IMR-90 (cell line): ENCODE measurements at regions not wholly inside any gene's neighbourhood (a gene's known extent, or its start where the extent isn't known, plus 50 kb on each side); places are given as distances from the start of the nearest gene placed in this dataset.

Experiments used
- BHLHE40 ChIP-seq: fragments of 150-350 bp; IDR thresholded peaks from 2 replicates; pipeline ENCODE4 v1.6.1; 2016; ENCODE audit warnings: mild to moderate bottlenecking, low read depth, low read length
- CEBPB ChIP-seq: IDR thresholded peaks from 2 replicates; pipeline ENCODE4 v1.6.1; 2012; ENCODE audit warnings: low read depth, low read length, improper control_type of control experiment
- CHD1 ChIP-seq: IDR thresholded peaks from 2 replicates; pipeline ENCODE4 v1.6.1; 2012; ENCODE audit warnings: low read depth, low read length, improper control_type of control experiment
- FOS ChIP-seq: fragments of 150-350 bp; IDR thresholded peaks from 2 replicates; pipeline ENCODE4 v1.6.1; 2016; ENCODE audit warnings: low read depth, low read length
- MAFK ChIP-seq: IDR thresholded peaks from 2 replicates; pipeline ENCODE4 v1.6.1; 2012; ENCODE audit warnings: low read depth, low read length, improper control_type of control experiment
- POLR2A ChIP-seq: IDR thresholded peaks from 2 replicates; pipeline ENCODE4 v1.6.1; 2012; ENCODE audit warnings: mild to moderate bottlenecking, low read depth, low read length
- RAD21 ChIP-seq: IDR thresholded peaks from 2 replicates; pipeline ENCODE4 v1.6.1; 2012; ENCODE audit warnings: low read length, improper control_type of control experiment
- RCOR1 ChIP-seq: IDR thresholded peaks from 2 replicates; pipeline ENCODE4 v1.6.1; 2012; ENCODE audit warnings: mild to moderate bottlenecking, low read length, improper control_type of control experiment; ENCODE audit not compliant: insufficient replicate concordance
- RFX5 ChIP-seq: IDR thresholded peaks from 2 replicates; pipeline ENCODE4 v1.8.0; 2012; ENCODE audit warnings: low read depth, mild to moderate bottlenecking, low read length, moderate library complexity
- SMC3 ChIP-seq: fragments of 150-350 bp; IDR thresholded peaks from 2 replicates; pipeline ENCODE4 v1.6.1; 2016; ENCODE audit warnings: low read depth, mild to moderate bottlenecking, antibody characterized with exemption, low read length, moderate library complexity
- TF ChIP-seq, protein P1 (sequence below): conservative IDR thresholded peaks from 2 replicates; pipeline ENCODE4 v1.5.1; 2012; ENCODE audit warnings: mild to moderate bottlenecking, low read depth, low read length, improper control_type of control experiment
- TF ChIP-seq, protein P2 (sequence below): fragments of 150-350 bp; IDR thresholded peaks from 2 replicates; pipeline ENCODE4 v1.6.1; 2016; ENCODE audit warnings: low read depth, mild to moderate bottlenecking, low read length, moderate library complexity, borderline replicate concordance
- TF ChIP-seq, protein P3 (sequence below): fragments of 150-350 bp; IDR thresholded peaks from 2 replicates; pipeline ENCODE4 v1.6.1; 2017; ENCODE audit warnings: mild to moderate bottlenecking, antibody characterized with exemption, low read length, low read depth

DNA sequence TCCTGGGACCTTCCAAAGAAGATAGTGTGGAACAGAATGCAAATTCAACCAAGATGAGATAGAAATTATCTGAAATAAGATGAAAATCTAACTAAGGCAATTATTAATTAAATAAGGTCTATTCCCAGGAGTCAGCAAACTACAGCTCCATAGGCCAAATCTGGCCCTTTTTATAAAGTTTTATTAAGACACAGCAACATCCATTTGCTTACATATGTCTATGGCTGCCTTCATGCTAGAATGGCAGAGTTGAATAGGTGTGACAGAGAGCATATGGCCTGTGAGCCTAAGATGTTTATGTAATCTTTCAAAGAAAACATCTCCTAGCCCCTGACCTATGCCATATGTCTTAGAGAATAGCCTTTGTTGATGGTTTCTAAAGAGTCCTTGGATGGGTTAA lies 503.0 kb downstream of the EDEM1 start:
- TF ChIP-seq, protein P1, sequence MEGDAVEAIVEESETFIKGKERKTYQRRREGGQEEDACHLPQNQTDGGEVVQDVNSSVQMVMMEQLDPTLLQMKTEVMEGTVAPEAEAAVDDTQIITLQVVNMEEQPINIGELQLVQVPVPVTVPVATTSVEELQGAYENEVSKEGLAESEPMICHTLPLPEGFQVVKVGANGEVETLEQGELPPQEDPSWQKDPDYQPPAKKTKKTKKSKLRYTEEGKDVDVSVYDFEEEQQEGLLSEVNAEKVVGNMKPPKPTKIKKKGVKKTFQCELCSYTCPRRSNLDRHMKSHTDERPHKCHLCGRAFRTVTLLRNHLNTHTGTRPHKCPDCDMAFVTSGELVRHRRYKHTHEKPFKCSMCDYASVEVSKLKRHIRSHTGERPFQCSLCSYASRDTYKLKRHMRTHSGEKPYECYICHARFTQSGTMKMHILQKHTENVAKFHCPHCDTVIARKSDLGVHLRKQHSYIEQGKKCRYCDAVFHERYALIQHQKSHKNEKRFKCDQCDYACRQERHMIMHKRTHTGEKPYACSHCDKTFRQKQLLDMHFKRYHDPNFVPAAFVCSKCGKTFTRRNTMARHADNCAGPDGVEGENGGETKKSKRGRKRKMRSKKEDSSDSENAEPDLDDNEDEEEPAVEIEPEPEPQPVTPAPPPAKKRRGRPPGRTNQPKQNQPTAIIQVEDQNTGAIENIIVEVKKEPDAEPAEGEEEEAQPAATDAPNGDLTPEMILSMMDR: no peak
- TF ChIP-seq POLR2A: no peak
- no peak for TF ChIP-seq RFX5
- TF ChIP-seq, protein P2, sequence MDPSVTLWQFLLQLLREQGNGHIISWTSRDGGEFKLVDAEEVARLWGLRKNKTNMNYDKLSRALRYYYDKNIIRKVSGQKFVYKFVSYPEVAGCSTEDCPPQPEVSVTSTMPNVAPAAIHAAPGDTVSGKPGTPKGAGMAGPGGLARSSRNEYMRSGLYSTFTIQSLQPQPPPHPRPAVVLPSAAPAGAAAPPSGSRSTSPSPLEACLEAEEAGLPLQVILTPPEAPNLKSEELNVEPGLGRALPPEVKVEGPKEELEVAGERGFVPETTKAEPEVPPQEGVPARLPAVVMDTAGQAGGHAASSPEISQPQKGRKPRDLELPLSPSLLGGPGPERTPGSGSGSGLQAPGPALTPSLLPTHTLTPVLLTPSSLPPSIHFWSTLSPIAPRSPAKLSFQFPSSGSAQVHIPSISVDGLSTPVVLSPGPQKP: no peak
- no peak for TF ChIP-seq SMC3
- no peak for TF ChIP-seq FOS
- TF ChIP-seq BHLHE40: no peak
- TF ChIP-seq RAD21: no peak
- TF ChIP-seq RCOR1: no peak
- TF ChIP-seq, protein P3, sequence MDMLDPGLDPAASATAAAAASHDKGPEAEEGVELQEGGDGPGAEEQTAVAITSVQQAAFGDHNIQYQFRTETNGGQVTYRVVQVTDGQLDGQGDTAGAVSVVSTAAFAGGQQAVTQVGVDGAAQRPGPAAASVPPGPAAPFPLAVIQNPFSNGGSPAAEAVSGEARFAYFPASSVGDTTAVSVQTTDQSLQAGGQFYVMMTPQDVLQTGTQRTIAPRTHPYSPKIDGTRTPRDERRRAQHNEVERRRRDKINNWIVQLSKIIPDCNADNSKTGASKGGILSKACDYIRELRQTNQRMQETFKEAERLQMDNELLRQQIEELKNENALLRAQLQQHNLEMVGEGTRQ: no peak
- TF ChIP-seq MAFK: no peak
- TF ChIP-seq CEBPB: no peak
- no peak for TF ChIP-seq CHD1
